GM12878 (cell line): ENCODE measurements at regions not wholly inside any gene's neighbourhood (a gene's known extent, or its start where the extent isn't known, plus 50 kb on each side); places are given as distances from the start of the nearest gene placed in this dataset.

Experiments used
- ATAC-seq: fragments of 200-7000 bp; cut with Tn5 transposase; 3 replicates; pipeline ENCODE4 v1.9.1; 2020; ENCODE audit warnings: mild to moderate bottlenecking, moderate library complexity
- BruUV-seq: library from RNA; stranded (reverse); fragments of 400-500 nt; replicated peaks from 2 replicates; lab custom pipeline; 2021; lab: Mats Ljungman, UMichigan
- CTCF ChIA-PET: fragments of 300-600 bp; sonication (Branson Sonifier 250); formaldehyde crosslinking; extraction: SDS; loops from one replicate; lab custom pipeline; 2021; ENCODE audit warnings: inconsistent platforms; lab: Yijun Ruan, JAX
- POLR2A ChIA-PET: fragments of 350-600 bp; formaldehyde crosslinking; extraction: SDS; loops from one replicate; lab custom pipeline; 2021; ENCODE audit warnings: inconsistent platforms; lab: Charles Lee
- RAD21 ChIA-PET: fragments of 300-600 bp; sonication (Branson Sonifier 250); formaldehyde crosslinking; loops from one replicate; lab custom pipeline; 2023; ENCODE audit warnings: antibody characterized with exemption; ENCODE audit not compliant: unreplicated experiment; lab: Charles Lee
- SMC1A ChIA-PET: fragments of 300-600 bp; sonication (Branson Sonifier 250); formaldehyde crosslinking; loops from one replicate; lab custom pipeline; 2023; ENCODE audit not compliant: unreplicated experiment, uncharacterized antibody; lab: Charles Lee
- DNase-seq: peaks from one replicate; pipeline ENCODE4 v3.0.0-alpha.2; 2011; ENCODE audit warnings: low read depth, low spot score
- FAIRE-seq: peaks from 3 replicates; lab custom pipeline; 2011; peaks lifted over from hg19 to GRCh38; lab: Jason Lieb, UNC
- H2AFZ ChIP-seq: 2 replicates; pipeline ENCODE4 v1.6.0; 2011; ENCODE audit warnings: low read depth, low read length, control low read depth; ENCODE audit not compliant: control insufficient read depth
- H3K27ac ChIP-seq: 2 replicates; pipeline ENCODE4 v1.5.1; 2011; ENCODE audit warnings: control low read depth; ENCODE audit not compliant: control insufficient read depth, insufficient read depth
- H3K27me3 ChIP-seq, 2 experiments: replicated peaks in 1 of 2; 2 replicates each; pipeline versions ENCODE4 v1.6.0 to v1.6.1; 2011; ENCODE audit warnings: low read length in 1 of 2; ENCODE audit not compliant: control insufficient read depth in 2 of 2, insufficient read depth in 2 of 2
- H3K36me3 ChIP-seq, 2 experiments: 2 replicates each; pipeline ENCODE4 v1.5.1; 2011; ENCODE audit warnings: low read length in 1 of 2; ENCODE audit not compliant: control insufficient read depth in 2 of 2, insufficient read depth in 2 of 2
- H3K4me1 ChIP-seq: 2 replicates; pipeline ENCODE4 v1.6.1; 2011; ENCODE audit warnings: mild to moderate bottlenecking, low read length, moderate library complexity, mixed read lengths; ENCODE audit not compliant: control insufficient read depth, insufficient read depth
- H3K4me2 ChIP-seq: 2 replicates; pipeline ENCODE4 v1.6.0; 2011; ENCODE audit warnings: control low read depth; ENCODE audit not compliant: control insufficient read depth, insufficient read depth
- H3K4me3 ChIP-seq: fragments of 200-600 bp; sonication (generic); 2 replicates; pipeline ENCODE4 v1.5.1; 2016
- H3K79me2 ChIP-seq: 2 replicates; pipeline ENCODE4 v1.6.0; 2011; ENCODE audit warnings: low read length; ENCODE audit not compliant: control insufficient read depth, insufficient read depth
- H3K9ac ChIP-seq: 2 replicates; pipeline ENCODE4 v1.8.0; 2011; ENCODE audit warnings: low read length, control low read depth, mixed read lengths; ENCODE audit not compliant: control insufficient read depth, insufficient read depth
- H3K9me3 ChIP-seq: replicated peaks from 3 replicates; pipeline ENCODE4 v1.5.1; 2011; ENCODE audit warnings: mild to moderate bottlenecking, low read length; ENCODE audit not compliant: control insufficient read depth, insufficient read depth
- H4K20me1 ChIP-seq: 2 replicates; pipeline ENCODE4 v1.6.0; 2011; ENCODE audit not compliant: control insufficient read depth, insufficient read depth
- BCL11A ChIP-seq: IDR thresholded peaks from 2 replicates; pipeline ENCODE4 v1.6.1; 2011; ENCODE audit warnings: low read depth, low read length
- ETV6 ChIP-seq, 2 experiments: fragments of 450-650 bp in 1 of 2; IDR thresholded peaks in 1 of 2; conservative IDR thresholded peaks in 1 of 2; 2 replicates each; pipeline ENCODE4 v1.6.1; 2014; ENCODE audit warnings: antibody characterized with exemption in 1 of 2, borderline replicate concordance in 1 of 2, low read depth in 1 of 2, mild to moderate bottlenecking in 1 of 2, moderate library complexity in 1 of 2
- FOXM1 ChIP-seq: IDR thresholded peaks from 2 replicates; pipeline ENCODE4 v1.6.1; 2012; ENCODE audit warnings: low read depth, mild to moderate bottlenecking, inconsistent platforms, low read length, moderate library complexity
- HDAC2 ChIP-seq: fragments of 200-600 bp; sonication (generic); IDR thresholded peaks from 2 replicates; pipeline ENCODE4 v1.6.1; 2017
- KLF5 ChIP-seq: fragments of 450-650 bp; IDR thresholded peaks from 2 replicates; pipeline ENCODE4 v1.6.1; 2014; ENCODE audit warnings: mild to moderate bottlenecking; ENCODE audit not compliant: partially characterized antibody
- LARP7 ChIP-seq: fragments of 450-650 bp; IDR thresholded peaks from 2 replicates; pipeline ENCODE4 v1.6.1; 2017; ENCODE audit warnings: mild to moderate bottlenecking
- PAX8 ChIP-seq: fragments of 450-650 bp; IDR thresholded peaks from 2 replicates; pipeline ENCODE4 v1.6.1; 2017; ENCODE audit warnings: mild to moderate bottlenecking, moderate library complexity
- POU2F2 ChIP-seq: IDR thresholded peaks from 3 replicates; pipeline ENCODE4 v1.6.1; 2011; ENCODE audit warnings: low read depth, mild to moderate bottlenecking, low read length, borderline replicate concordance
- RAD51 ChIP-seq: fragments of 450-650 bp; IDR thresholded peaks from 2 replicates; pipeline ENCODE4 v1.6.1; 2016; ENCODE audit warnings: moderate library complexity, mild to moderate bottlenecking, inconsistent platforms
- RB1 ChIP-seq: fragments of 450-650 bp; formaldehyde crosslinking; IDR thresholded peaks from 2 replicates; pipeline ENCODE4 v1.6.1; 2017; ENCODE audit warnings: mild to moderate bottlenecking, borderline replicate concordance
- STAT3 ChIP-seq: IDR thresholded peaks from 2 replicates; pipeline ENCODE4 v1.6.1; 2011; ENCODE audit warnings: low read depth, low read length, improper control_type of control experiment
- SUPT20H ChIP-seq: IDR thresholded peaks from 2 replicates; pipeline ENCODE4 v1.6.1; 2011; ENCODE audit warnings: low read depth, mild to moderate bottlenecking, low read length, moderate library complexity, borderline replicate concordance; ENCODE audit not compliant: control insufficient read depth
- ZNF384 ChIP-seq: IDR thresholded peaks from 2 replicates; pipeline ENCODE4 v1.6.1; 2012; ENCODE audit warnings: low read depth, mild to moderate bottlenecking, low read length, improper control_type of control experiment, borderline replicate concordance
- WGBS: methylation state at CpG from one replicate; pipeline ENCODE4 v1.1.6; 2016; ENCODE audit warnings: low lambda C conversion rate; ENCODE audit not compliant: insufficient replicate concordance, insufficient coverage; ENCODE audit errors: missing lambda C conversion rate; 5-methylcytosine and 5-hydroxymethylcytosine counted together
- in situ Hi-C: fragments of 300-500 bp; cut with MboI; formaldehyde crosslinking; loops from 9 replicates; pipeline ENCODE4 v1.14.3; 2018; ENCODE audit warnings: mixed read lengths
- intact Hi-C: fragments of 100-400 bp; cut with micrococcal nuclease; formaldehyde crosslinking; loops from one replicate; pipeline ENCODE4 v1.14.2; 2022; ENCODE audit not compliant: unreplicated experiment
- TF ChIP-seq, protein P1 (sequence below): fragments of 450-650 bp; formaldehyde crosslinking; IDR thresholded peaks from 2 replicates; pipeline ENCODE4 v1.5.0; 2022; ENCODE audit warnings: mild to moderate bottlenecking, missing genetic modification characterization
- TF ChIP-seq, protein P2 (sequence below): fragments of 450-650 bp; IDR thresholded peaks from 2 replicates; pipeline ENCODE4 v1.6.1; 2016; ENCODE audit warnings: mild to moderate bottlenecking

DNA sequence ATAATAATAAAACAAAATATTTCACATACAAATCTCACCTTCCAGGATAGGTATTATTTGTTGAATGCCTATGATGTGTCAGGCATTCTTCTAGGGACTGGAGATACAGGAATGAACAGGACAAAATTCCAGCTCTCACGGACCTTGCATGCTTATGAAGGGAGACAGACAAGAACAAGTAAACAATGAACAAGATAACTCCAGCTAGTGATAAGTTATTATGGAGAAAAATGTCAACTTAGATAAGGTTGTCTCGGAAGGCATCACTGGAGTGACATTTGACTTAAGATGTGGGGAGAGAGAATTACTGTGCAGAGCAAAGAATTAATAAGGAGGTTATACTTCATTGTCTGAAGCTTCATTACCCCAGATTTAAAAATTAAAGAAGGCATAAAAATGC, 836.7 kb downstream of the SOCS6 start (continued):
- TF ChIP-seq, protein P1, sequence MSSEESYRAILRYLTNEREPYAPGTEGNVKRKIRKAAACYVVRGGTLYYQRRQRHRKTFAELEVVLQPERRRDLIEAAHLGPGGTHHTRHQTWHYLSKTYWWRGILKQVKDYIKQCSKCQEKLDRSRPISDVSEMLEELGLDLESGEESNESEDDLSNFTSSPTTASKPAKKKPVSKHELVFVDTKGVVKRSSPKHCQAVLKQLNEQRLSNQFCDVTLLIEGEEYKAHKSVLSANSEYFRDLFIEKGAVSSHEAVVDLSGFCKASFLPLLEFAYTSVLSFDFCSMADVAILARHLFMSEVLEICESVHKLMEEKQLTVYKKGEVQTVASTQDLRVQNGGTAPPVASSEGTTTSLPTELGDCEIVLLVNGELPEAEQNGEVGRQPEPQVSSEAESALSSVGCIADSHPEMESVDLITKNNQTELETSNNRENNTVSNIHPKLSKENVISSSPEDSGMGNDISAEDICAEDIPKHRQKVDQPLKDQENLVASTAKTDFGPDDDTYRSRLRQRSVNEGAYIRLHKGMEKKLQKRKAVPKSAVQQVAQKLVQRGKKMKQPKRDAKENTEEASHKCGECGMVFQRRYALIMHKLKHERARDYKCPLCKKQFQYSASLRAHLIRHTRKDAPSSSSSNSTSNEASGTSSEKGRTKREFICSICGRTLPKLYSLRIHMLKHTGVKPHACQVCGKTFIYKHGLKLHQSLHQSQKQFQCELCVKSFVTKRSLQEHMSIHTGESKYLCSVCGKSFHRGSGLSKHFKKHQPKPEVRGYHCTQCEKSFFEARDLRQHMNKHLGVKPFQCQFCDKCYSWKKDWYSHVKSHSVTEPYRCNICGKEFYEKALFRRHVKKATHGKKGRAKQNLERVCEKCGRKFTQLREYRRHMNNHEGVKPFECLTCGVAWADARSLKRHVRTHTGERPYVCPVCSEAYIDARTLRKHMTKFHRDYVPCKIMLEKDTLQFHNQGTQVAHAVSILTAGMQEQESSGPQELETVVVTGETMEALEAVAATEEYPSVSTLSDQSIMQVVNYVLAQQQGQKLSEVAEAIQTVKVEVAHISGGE (CRISPR knock-in tag): no peak
- TF ChIP-seq ETV6 (conservative IDR thresholded peaks at IDR 0.05 in 1 of 2, IDR thresholded peaks at IDR 0.05 in 1 of 2; ENCODE audit: borderline replicate concordance in 1 of 2, low read depth in 1 of 2): no peak
- TF ChIP-seq PAX8: no peak
- TF ChIP-seq BCL11A: no peak
- no peak for TF ChIP-seq SUPT20H
- TF ChIP-seq KLF5: no peak
- no peak for TF ChIP-seq ZNF384
- no peak for TF ChIP-seq HDAC2
- no peak for TF ChIP-seq LARP7
- TF ChIP-seq RAD51: no peak

DNA sequence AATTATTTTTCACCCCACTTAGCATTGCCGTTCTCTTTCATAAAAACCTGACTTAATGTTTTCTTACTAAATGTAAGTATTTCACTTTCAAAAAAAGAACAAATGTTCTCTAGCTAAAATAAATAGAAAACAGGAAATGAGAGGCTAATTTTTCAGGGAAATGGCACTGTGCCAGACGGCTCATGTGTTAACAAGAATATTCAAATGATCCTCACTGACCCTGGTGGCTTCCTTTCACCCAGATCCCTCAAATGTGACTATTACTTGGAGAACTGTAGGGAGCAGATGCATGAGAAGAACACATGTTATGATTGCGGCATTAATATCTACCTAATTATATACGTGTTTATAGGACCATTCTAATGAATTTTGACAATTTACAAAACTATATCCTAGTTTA, 827.7 kb downstream of the SOCS6 start:
- ATAC-seq (no peak), DNase-seq (no peak), FAIRE-seq (no peak)
- BruUV-seq: no TSS peak
- no peak overlapping the region for H3K4me2 ChIP-seq
- H4K20me1 ChIP-seq: no peaks in the 10 kb centered on the region
- no peak overlapping the region for H3K4me3 ChIP-seq
- no peaks in the 10 kb centered on the region for H3K9me3 ChIP-seq
- H3K27ac ChIP-seq: no peak overlapping the region
- no peak overlapping the region for H2AFZ ChIP-seq
- H3K4me1 ChIP-seq: no peaks in the 10 kb centered on the region
- no peaks in the 10 kb centered on the region for H3K79me2 ChIP-seq
- WGBS: 28% methylated on average over 4 of the region's 4 CpGs
- ChIA-PET RAD21 (no interaction called here), POLR2A (no interaction called here), CTCF (interaction anchor here (0.5 kb wide), 1 partner anchor 13 kb away, joined by 3 read pairs; no protein-coding TSS in a partner anchor), SMC1A (interaction anchor here (1.1 kb wide), 1 partner anchor 70 kb away, joined by 3 read pairs; no protein-coding TSS in a partner anchor)
- H3K9ac ChIP-seq: no peak overlapping the region
- no peaks in the 10 kb centered on the region for H3K36me3 ChIP-seq
- H3K27me3 ChIP-seq: no peaks in the 10 kb centered on the region
- in situ Hi-C loops: no loop called here
- intact Hi-C loops: no loop called here
- TF ChIP-seq RB1 (no peak), FOXM1 (no peak), POU2F2 (no peak), STAT3 (no peak)
- TF ChIP-seq, protein P2, sequence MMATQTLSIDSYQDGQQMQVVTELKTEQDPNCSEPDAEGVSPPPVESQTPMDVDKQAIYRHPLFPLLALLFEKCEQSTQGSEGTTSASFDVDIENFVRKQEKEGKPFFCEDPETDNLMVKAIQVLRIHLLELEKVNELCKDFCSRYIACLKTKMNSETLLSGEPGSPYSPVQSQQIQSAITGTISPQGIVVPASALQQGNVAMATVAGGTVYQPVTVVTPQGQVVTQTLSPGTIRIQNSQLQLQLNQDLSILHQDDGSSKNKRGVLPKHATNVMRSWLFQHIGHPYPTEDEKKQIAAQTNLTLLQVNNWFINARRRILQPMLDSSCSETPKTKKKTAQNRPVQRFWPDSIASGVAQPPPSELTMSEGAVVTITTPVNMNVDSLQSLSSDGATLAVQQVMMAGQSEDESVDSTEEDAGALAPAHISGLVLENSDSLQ: no peak
